Gastrocnemius medialis (tissue), 4 donors: ENCODE measurements at regions not wholly inside any gene's neighbourhood (a gene's known extent, or its start where the extent isn't known, plus 50 kb on each side); places are given as distances from the start of the nearest gene placed in this dataset.

Source experiments
- ATAC-seq, 2 donors: fragments of 150-250 bp; one replicate each; pipeline ENCODE4 v1.9.1; 2016
- DNase-seq, 2 donors: peaks; one replicate each; pipeline ENCODE4 v3.0.0-alpha.2; 2019
- H3K27ac ChIP-seq, 4 donors: fragments of 200-600 bp; sonication (generic); 1 replicate in 1 of 4; 2 replicates in 3 of 4; pipeline ENCODE4 v1.5.1; 2016 to 2018; ENCODE audit warnings: mild to moderate bottlenecking in 2 of 4, moderate library complexity in 1 of 4
- H3K27me3 ChIP-seq, 3 donors: fragments of 200-600 bp; sonication (generic) in 2 of 3; 1 replicate in 1 of 3; 2 replicates in 2 of 3; pipeline versions ENCODE4 v1.5.1 to v1.6.0; 2016 to 2019; ENCODE audit warnings: mild to moderate bottlenecking in 1 of 3, moderate library complexity in 1 of 3
- H3K36me3 ChIP-seq, 2 donors: fragments of 200-600 bp; sonication (generic) in 1 of 2; one replicate each; pipeline ENCODE4 v1.5.1; 2017 to 2018
- H3K4me1 ChIP-seq, 2 donors: fragments of 200-600 bp; sonication (generic) in 1 of 2; one replicate each; pipeline ENCODE4 v1.5.1; 2016 to 2017; ENCODE audit warnings: mild to moderate bottlenecking in 2 of 2
- H3K4me3 ChIP-seq, 4 donors: fragments of 200-600 bp; sonication (generic) in 3 of 4; 1 replicate in 1 of 4; 2 replicates in 3 of 4; pipeline ENCODE4 v1.5.1; 2016 to 2019; ENCODE audit warnings: mild to moderate bottlenecking in 2 of 4
- H3K9me3 ChIP-seq, 3 donors: fragments of 200-600 bp; sonication (generic) in 2 of 3; 1 replicate in 1 of 3; 2 replicates in 2 of 3; pipeline ENCODE4 v1.5.1; 2016 to 2019
- POLR2A ChIP-seq, 2 donors: fragments of 450-650 bp; IDR thresholded peaks; one replicate each; pipeline ENCODE4 v1.6.1; 2017; ENCODE audit warnings: antibody characterized with exemption in 2 of 2, mild to moderate bottlenecking in 2 of 2, moderate library complexity in 2 of 2
- in situ Hi-C, 4 donors: fragments of 200-750 bp; cut with MboI; loops; one replicate each; pipeline versions ENCODE4 v1.15.0 to v1.8.0; 2017; ENCODE audit warnings: low sequenced_read_pairs in 4 of 4
- intact Hi-C: fragments of 100-400 bp; cut with DNase I; formaldehyde crosslinking; loops from one replicate; pipeline ENCODE4 v1.15.1; 2023; ENCODE audit warnings: low total_unique reads
- TF ChIP-seq, protein P1 (sequence below), 5 experiments: fragments of 450-650 bp in 3 of 5; fragments of 200-600 bp in 2 of 5; sonication (generic) in 2 of 5; IDR thresholded peaks in 4 of 5; conservative IDR thresholded peaks in 1 of 5; 1 replicate in 4 of 5; 2 replicates in 1 of 5; pipeline ENCODE4 v1.5.1; 2016 to 2019; ENCODE audit warnings: antibody characterized with exemption in 5 of 5, mild to moderate bottlenecking in 3 of 5, moderate library complexity in 3 of 5

DNA sequence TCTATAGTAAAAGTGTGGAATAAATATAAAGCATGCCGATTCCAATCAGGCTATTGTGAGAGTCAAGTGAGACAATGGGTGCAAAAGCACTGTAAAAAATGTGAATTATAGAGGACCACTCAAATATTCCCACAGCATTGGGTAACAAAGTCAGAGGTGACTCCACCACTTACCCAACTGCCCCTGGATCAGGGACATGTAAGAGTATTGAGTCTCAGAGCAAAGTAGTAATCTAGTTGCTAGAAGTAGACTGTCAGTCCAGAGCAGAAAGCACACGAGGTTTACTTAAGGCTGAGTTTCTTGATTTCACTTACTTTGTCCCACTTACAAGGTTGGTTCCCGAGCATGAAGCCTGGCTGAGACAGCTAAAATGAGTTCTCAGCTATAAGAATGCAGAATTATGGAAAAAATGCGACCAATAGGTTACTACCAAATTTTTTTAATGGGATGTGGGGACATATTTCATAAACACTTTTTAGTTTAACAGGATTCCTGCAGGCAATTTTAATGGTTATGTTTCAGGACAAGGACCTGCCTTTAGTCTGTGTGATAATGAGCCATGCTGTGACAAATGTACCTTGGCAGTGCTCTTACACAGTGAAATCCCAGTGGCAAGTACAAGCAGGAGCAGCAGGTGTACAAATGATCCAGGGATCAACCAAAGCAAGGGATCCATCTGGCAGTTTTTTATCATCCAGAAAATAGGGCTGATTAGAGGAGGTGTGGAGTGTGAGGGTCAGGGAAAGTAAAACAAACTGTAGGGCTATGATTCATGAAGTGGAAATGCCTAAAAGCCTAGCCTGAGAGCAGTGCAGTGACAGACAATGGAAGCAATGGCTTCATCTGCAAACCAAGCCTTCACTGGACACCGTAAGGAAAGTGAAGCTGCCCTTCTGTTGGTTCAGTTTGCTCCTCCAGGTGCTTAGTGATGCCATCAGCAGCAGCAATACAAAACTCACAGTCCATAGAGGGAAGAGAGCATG, 156.2 kb upstream of the SPAG17 start:
- no peak overlapping the region for H3K4me3 ChIP-seq
- in situ Hi-C loops (no loop called here), intact Hi-C loops (no loop called here)
- DNase-seq (no peak), ATAC-seq (peak; percentile 89)
- peak overlapping the region in 1 of 4 donors; percentile 32 for H3K27ac ChIP-seq
- peaks cover 6 to 13% of the 10 kb centered on the region in 2 donors for H3K4me1 ChIP-seq
- H3K27me3 ChIP-seq: no peaks in the 10 kb centered on the region
- H3K36me3 ChIP-seq: no peaks in the 10 kb centered on the region
- no peaks in the 10 kb centered on the region for H3K9me3 ChIP-seq
- TF ChIP-seq POLR2A (IDR thresholded peaks at IDR 0.05): no peak
- TF ChIP-seq, protein P1, sequence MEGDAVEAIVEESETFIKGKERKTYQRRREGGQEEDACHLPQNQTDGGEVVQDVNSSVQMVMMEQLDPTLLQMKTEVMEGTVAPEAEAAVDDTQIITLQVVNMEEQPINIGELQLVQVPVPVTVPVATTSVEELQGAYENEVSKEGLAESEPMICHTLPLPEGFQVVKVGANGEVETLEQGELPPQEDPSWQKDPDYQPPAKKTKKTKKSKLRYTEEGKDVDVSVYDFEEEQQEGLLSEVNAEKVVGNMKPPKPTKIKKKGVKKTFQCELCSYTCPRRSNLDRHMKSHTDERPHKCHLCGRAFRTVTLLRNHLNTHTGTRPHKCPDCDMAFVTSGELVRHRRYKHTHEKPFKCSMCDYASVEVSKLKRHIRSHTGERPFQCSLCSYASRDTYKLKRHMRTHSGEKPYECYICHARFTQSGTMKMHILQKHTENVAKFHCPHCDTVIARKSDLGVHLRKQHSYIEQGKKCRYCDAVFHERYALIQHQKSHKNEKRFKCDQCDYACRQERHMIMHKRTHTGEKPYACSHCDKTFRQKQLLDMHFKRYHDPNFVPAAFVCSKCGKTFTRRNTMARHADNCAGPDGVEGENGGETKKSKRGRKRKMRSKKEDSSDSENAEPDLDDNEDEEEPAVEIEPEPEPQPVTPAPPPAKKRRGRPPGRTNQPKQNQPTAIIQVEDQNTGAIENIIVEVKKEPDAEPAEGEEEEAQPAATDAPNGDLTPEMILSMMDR (IDR thresholded peaks at IDR 0.05 in 4 of 5, conservative IDR thresholded peaks at IDR 0.05 in 1 of 5): no peak

DNA sequence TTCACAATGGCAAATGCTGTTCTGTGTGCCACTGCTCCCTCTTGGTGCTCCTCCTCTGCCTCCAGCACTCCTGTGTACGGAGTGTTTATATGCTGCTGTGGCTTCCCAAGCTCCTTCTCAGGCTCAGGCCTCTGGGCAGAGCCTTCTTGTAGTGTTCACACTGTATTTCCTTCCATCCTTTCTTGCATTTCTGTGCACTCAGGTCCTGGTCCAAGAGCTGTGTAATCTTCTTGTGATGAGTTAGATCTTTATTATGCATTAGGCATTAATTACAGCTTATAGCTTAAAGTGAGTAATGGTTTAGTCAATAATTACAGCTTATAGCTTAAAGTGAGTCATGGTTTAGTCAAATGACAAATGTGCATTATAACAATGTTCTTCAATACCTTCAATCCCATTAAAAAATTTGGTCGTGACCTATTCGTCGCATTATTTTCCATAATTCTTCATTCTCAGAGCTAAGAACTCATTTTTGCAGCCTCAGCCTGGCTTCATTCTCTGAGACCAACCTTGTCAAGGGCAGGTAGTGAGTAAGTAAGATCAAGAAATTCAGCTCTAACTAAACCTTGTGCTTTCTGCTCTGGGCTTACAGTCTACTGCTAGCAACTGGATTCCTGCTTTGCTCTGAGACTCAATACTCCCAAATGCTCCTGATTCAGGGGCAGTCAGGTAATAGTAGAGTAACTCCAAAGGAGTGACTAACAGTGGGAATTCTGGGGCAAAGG, 154.5 kb upstream of the SPAG17 start:
- DNase-seq (no peak), ATAC-seq (no peak)
- TF ChIP-seq, protein P1 (IDR thresholded peaks at IDR 0.05 in 4 of 5, conservative IDR thresholded peaks at IDR 0.05 in 1 of 5): no peak
- TF ChIP-seq POLR2A (IDR thresholded peaks at IDR 0.05): no peak
- Histone ChIP-seq H3K27me3 (no peaks in the 10 kb centered on the region), H3K9me3 (no peaks in the 10 kb centered on the region), H3K4me3 (no peak overlapping the region), H3K36me3 (no peaks in the 10 kb centered on the region), H3K4me1 (peaks cover 6 to 13% of the 10 kb centered on the region in 2 donors), H3K27ac (no peak overlapping the region)
- in situ Hi-C loops: no loop called here
- intact Hi-C loops: no loop called here

- TF ChIP-seq, protein P1 (IDR thresholded peaks at IDR 0.05 in 4 of 5, conservative IDR thresholded peaks at IDR 0.05 in 1 of 5): no peak
- TF ChIP-seq POLR2A (IDR thresholded peaks at IDR 0.05): no peak
- no peak overlapping the region for H3K27ac ChIP-seq
- peaks cover 6 to 13% of the 10 kb centered on the region in 2 donors for H3K4me1 ChIP-seq
- DNase-seq: no peak
- intact Hi-C loops (no loop called here), in situ Hi-C loops (no loop called here)
- H3K27me3 ChIP-seq: no peaks in the 10 kb centered on the region
- H3K4me3 ChIP-seq: no peak overlapping the region
- no peak for ATAC-seq
- no peaks in the 10 kb centered on the region for H3K36me3 ChIP-seq
- H3K9me3 ChIP-seq: no peaks in the 10 kb centered on the region
Observed at GRCh38 chr1:118338936-118339335, 153.9 kb upstream of the SPAG17 start.

- H3K4me3 ChIP-seq: no peak overlapping the region
- H3K9me3 ChIP-seq: no peaks in the 10 kb centered on the region
- no peaks in the 10 kb centered on the region for H3K27me3 ChIP-seq
- intact Hi-C loops: no loop called here
- TF ChIP-seq, protein P1 (IDR thresholded peaks at IDR 0.05 in 4 of 5, conservative IDR thresholded peaks at IDR 0.05 in 1 of 5): no peak
- no peak for TF ChIP-seq POLR2A (IDR thresholded peaks at IDR 0.05)
- no peak overlapping the region for H3K27ac ChIP-seq
- ATAC-seq: no peak
- peaks cover 6 to 13% of the 10 kb centered on the region in 2 donors for H3K4me1 ChIP-seq
- in situ Hi-C loops: no loop called here
- DNase-seq: no peak
- no peaks in the 10 kb centered on the region for H3K36me3 ChIP-seq
Observed at GRCh38 chr1:118337346-118337745, 152.3 kb upstream of the SPAG17 start.
